LNCaP clone FGC (cell line): ENCODE measurements at regions not wholly inside any gene's neighbourhood (a gene's known extent, or its start where the extent isn't known, plus 50 kb on each side); places are given as distances from the start of the nearest gene placed in this dataset.
A peak's percentile ranks its signal among the peaks of the same experiment; 100 is the strongest.

Experiments
- DNase-seq: peaks from one replicate; pipeline ENCODE4 v3.0.0-alpha.2; 2011; ENCODE audit warnings: low read depth
- H3K4me3 ChIP-seq: 2 replicates; pipeline ENCODE4 v1.5.1; 2011; ENCODE audit warnings: mild to moderate bottlenecking, low read depth, low read length, control low read depth
- TF ChIP-seq, protein P1 (sequence below): IDR thresholded peaks from 2 replicates; pipeline ENCODE4 v1.5.1; 2012; ENCODE audit warnings: mild to moderate bottlenecking; ENCODE audit not compliant: control insufficient read depth, insufficient read depth; ENCODE audit errors: extremely low read depth

DNA sequence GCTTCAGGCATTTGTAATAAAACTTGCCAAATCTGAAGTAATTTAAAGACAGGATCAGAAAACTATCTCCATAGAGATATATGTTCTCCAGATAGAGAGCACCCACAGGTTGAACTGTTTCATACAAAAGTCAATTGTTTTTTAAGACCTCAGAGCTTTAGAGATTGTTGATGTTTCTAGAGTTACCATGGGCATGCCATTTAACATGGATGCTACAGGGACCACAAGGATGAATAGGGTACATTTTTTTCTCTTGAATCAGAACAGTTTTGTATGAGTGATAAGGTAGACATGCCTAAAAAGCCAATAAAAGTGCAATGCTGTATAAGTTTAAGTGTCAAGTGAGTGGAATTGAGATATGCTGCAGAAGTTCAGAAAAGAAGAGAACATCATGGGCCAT, 511.0 kb upstream of the CAMK1G start:
- TF ChIP-seq, protein P1, sequence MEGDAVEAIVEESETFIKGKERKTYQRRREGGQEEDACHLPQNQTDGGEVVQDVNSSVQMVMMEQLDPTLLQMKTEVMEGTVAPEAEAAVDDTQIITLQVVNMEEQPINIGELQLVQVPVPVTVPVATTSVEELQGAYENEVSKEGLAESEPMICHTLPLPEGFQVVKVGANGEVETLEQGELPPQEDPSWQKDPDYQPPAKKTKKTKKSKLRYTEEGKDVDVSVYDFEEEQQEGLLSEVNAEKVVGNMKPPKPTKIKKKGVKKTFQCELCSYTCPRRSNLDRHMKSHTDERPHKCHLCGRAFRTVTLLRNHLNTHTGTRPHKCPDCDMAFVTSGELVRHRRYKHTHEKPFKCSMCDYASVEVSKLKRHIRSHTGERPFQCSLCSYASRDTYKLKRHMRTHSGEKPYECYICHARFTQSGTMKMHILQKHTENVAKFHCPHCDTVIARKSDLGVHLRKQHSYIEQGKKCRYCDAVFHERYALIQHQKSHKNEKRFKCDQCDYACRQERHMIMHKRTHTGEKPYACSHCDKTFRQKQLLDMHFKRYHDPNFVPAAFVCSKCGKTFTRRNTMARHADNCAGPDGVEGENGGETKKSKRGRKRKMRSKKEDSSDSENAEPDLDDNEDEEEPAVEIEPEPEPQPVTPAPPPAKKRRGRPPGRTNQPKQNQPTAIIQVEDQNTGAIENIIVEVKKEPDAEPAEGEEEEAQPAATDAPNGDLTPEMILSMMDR = no peak
- DNase-seq = no peak
- H3K4me3 ChIP-seq = no peak overlapping the region

DNA sequence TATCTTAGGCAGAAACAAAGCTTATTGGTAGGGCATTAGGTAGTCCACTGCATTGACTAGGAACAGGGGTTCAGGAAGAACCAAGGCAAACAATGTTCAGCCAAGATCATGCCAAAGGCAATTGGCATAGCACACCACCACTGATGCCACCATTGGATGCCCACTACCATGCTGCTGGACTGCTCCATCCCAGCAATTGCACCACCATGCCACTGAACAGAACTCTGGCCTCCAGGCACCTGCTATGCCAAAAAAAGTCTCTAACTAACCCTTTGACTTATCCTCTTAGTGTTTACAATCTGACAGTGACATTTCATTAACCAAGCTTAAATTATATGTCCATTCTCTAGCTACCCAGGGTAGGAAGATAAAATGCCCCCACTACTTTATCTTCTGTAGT, 509.6 kb upstream of the CAMK1G start:
- TF ChIP-seq, protein P1 = no peak
- no peak for DNase-seq
- no peak overlapping the region for H3K4me3 ChIP-seq

DNA sequence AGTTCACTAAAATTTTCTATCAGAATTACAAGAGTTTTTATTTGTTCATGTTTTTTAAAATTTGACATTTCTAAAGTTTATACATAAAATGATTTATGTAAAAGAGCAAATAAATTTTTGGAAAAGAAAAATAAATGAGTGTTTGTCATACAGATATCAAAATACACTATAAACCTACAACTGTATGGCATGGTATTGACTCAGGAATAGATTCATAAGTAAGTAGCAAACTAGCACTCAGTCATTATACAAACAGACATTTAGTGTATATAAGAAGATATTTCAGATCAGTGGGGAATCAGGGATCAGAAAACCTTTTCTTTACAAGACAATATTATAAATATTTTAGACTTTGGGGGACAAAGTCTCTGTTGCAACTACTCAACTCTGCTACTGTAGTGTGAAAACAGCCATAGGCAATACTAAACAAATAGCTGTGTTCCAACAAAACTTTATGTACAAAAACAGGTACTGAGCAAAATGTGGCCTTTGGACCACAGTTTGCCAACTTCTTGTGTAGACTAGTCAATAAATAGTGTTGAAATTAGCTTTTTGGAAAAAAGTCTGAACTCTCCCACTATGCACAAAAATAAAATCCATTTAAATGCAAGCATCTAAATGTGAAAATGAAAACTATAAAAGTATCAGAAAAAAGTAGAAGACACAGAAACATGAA, 508.8 kb upstream of the CAMK1G start:
- DNase-seq = no peak
- TF ChIP-seq, protein P1 = no peak

DNA sequence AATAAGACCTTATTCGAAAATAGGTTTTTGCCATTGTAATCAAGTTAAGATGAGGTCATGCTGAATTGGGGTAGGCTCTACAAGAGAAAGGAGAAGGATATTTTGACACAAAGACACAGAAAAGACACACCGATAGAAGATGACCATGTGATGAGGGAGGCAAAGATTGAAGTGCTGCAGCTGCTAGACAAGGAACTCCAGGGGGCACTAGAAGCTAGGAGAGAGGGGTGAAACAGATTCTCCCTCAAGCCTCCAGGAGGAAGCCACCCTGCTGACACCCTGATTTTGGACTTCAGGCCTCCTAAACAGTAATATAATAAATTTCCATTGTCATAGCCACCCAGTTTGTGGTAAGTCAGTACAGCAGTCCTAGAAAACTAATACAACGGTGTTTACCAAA, 506.8 kb upstream of the CAMK1G start:
- TF ChIP-seq, protein P1 = peak; percentile 36; the same call in 1 of the 2 replicates
- no peak for DNase-seq
- no peak overlapping the region for H3K4me3 ChIP-seq

More for the DNA sequence above, 508.8 kb upstream of the CAMK1G start:
- no peak overlapping the region for H3K4me3 ChIP-seq

DNA sequence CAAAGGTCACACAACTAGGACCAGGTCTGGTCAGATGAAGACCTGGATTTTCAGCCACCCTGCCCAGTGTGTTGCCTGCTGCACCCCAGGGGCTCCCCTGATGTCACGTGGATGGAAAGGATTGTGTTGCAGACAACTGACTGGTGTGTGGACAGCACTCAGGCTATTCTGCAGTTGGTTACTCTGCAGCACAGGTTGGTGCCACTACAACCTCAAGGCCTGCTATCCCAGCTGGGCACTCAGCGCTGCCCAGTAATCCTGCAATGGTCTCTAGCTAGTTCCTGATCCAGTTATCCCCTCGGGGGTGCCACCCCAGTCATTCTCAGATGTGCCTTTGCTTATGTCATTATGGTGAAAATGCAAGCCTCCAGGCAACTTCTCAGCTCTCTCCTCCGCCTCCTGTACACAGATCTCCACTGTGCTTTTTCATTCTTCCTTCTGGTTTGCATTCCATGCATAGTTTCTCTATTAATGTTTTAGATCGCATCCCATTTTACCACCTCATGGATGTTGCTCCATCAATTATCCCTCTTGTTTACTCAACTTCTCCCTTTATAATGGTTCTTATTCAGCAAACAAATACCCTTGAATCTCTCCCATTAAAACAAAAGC, 503.2 kb upstream of the CAMK1G start:
- TF ChIP-seq, protein P1 = no peak
- no peak overlapping the region for H3K4me3 ChIP-seq
- no peak for DNase-seq

DNA sequence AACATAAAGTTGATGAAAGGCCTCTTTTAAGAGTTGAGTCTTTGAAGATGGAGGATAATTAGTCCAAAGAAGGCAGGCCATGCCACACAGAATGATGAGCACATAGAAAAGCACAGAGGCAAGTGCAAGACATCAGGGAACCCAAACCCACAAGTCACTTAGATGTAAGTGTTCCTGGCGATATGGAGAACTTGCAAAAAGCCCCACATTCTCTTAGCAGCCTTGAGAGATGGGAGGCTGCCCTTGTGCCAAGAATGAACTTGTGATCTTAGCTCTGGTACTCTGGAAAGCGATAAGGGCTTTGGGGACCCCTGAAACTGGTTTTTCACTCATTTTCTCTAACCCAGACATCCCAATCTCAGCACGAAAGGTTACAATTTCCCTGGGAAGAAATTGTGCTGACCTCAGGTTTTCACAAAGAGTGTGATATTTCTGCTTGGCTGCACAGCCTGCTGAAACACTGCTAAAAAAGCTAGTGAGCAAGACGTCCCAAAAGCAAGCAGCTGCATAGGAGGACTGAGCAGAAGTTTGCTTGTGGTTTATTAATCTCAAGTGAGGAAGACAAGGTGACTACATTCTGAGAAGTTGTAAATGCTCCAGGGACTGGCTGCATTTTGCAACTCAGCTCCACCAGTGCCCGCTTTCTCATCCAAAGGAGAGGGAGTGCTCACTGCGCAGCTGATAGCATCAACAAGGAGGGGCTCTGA, 496.9 kb upstream of the CAMK1G start:
- TF ChIP-seq, protein P1 = no peak
- no peak overlapping the region for H3K4me3 ChIP-seq
- no peak for DNase-seq

DNA sequence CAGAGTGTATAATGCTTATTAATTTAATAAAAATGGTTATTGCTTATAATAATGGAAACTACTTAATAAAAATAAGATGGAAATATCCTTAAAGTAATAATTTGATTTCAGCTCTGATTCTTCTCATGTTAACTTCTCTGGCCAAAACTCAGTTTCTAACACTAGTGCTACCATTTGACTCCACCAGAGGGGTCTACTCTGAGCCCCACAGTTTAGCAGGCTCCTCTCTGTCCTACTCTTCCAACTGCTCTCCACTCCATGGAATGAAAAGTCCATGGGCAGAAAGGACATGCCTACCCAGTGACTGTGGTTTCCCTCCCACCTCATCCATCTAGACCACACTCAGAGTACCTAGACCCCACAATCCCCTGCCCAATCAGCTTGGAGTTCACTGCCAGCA, 489.1 kb upstream of the CAMK1G start:
- DNase-seq = no peak
- H3K4me3 ChIP-seq = no peak overlapping the region
- TF ChIP-seq, protein P1 = no peak
